H9 (cell line): ENCODE measurements at regions not wholly inside any gene's neighbourhood (a gene's known extent, or its start where the extent isn't known, plus 50 kb on each side); places are given as distances from the start of the nearest gene placed in this dataset.

ENCODE experiments used
- DNase-seq: peaks from one replicate; pipeline ENCODE4 v3.0.0-alpha.2; 2017
- H2AFZ ChIP-seq: one replicate; pipeline ENCODE4 v1.6.1; 2013; ENCODE audit warnings: mild to moderate bottlenecking, low read length, control low read depth, moderate library complexity
- H2AK5ac ChIP-seq: 2 replicates; pipeline ENCODE4 v1.6.1; 2013; ENCODE audit warnings: low read length, control low read depth, mixed read lengths; ENCODE audit not compliant: insufficient read length
- H2BK120ac ChIP-seq: one replicate; pipeline ENCODE4 v1.6.1; 2013; ENCODE audit warnings: low read depth, mild to moderate bottlenecking, low read length, control low read depth, inconsistent platforms; ENCODE audit not compliant: poor library complexity, severe bottlenecking
- H2BK12ac ChIP-seq: 2 replicates; pipeline ENCODE4 v1.6.1; 2013; ENCODE audit warnings: low read length, control low read depth, mixed read lengths, low read depth; ENCODE audit not compliant: insufficient read length
- H2BK15ac ChIP-seq: 2 replicates; pipeline ENCODE4 v1.6.1; 2013; ENCODE audit warnings: low read depth, low read length, control low read depth
- H2BK20ac ChIP-seq: one replicate; pipeline ENCODE4 v1.6.1; 2013; ENCODE audit warnings: low read depth, mild to moderate bottlenecking, low read length, control low read depth, inconsistent platforms; ENCODE audit not compliant: poor library complexity, severe bottlenecking
- H2BK5ac ChIP-seq: 2 replicates; pipeline ENCODE4 v1.6.1; 2013; ENCODE audit warnings: low read length, control low read depth, mixed read lengths; ENCODE audit not compliant: insufficient read length
- H3K14ac ChIP-seq: 2 replicates; pipeline ENCODE4 v1.6.1; 2013; ENCODE audit warnings: low read length, control low read depth; ENCODE audit not compliant: insufficient read depth
- H3K18ac ChIP-seq: 2 replicates; pipeline ENCODE4 v1.6.1; 2013; ENCODE audit warnings: low read depth, mild to moderate bottlenecking, mixed read lengths, low read length, control low read depth; ENCODE audit not compliant: insufficient read length
- H3K23ac ChIP-seq: 2 replicates; pipeline ENCODE4 v1.6.1; 2013; ENCODE audit warnings: low read length, control low read depth, mixed read lengths, low read depth; ENCODE audit not compliant: insufficient read length
- H3K23me2 ChIP-seq: 2 replicates; pipeline ENCODE4 v1.6.1; 2013; ENCODE audit warnings: low read depth, mild to moderate bottlenecking, mixed read lengths, low read length, control low read depth; ENCODE audit not compliant: insufficient read length, poor library complexity, severe bottlenecking
- H3K27ac ChIP-seq: 2 replicates; pipeline ENCODE4 v1.5.1; 2013; ENCODE audit warnings: low read length, control low read depth, mixed read lengths, low read depth; ENCODE audit not compliant: insufficient read length
- H3K27me3 ChIP-seq: 2 replicates; pipeline ENCODE4 v1.6.1; 2013; ENCODE audit warnings: low read length, control low read depth, inconsistent platforms; ENCODE audit not compliant: insufficient read depth
- H3K4ac ChIP-seq: 2 replicates; pipeline ENCODE4 v1.6.1; 2013; ENCODE audit warnings: low read depth, mild to moderate bottlenecking, control low read depth, inconsistent platforms, low read length, moderate library complexity
- H3K4me1 ChIP-seq: 2 replicates; pipeline ENCODE4 v1.6.1; 2013; ENCODE audit warnings: low read length, control low read depth, inconsistent platforms; ENCODE audit not compliant: insufficient read depth
- H3K4me2 ChIP-seq: 2 replicates; pipeline ENCODE4 v1.6.1; 2013; ENCODE audit warnings: low read length, control low read depth, mixed read lengths; ENCODE audit not compliant: insufficient read length, insufficient read depth
- H3K56ac ChIP-seq: 2 replicates; pipeline ENCODE4 v1.6.1; 2013; ENCODE audit warnings: low read depth, mild to moderate bottlenecking, mixed read lengths, low read length, control low read depth; ENCODE audit not compliant: insufficient read length
- H3K79me1 ChIP-seq: 2 replicates; pipeline ENCODE4 v1.6.1; 2013; ENCODE audit warnings: low read depth, mild to moderate bottlenecking, moderate library complexity, low read length, control low read depth, inconsistent platforms; ENCODE audit not compliant: insufficient read depth, poor library complexity, severe bottlenecking
- H3K79me2 ChIP-seq: 2 replicates; pipeline ENCODE4 v1.6.1; 2013; ENCODE audit warnings: low read length, control low read depth, inconsistent platforms; ENCODE audit not compliant: insufficient read depth
- H3K9ac ChIP-seq: 2 replicates; pipeline ENCODE4 v1.6.1; 2013; ENCODE audit warnings: low read length, control low read depth, mixed read lengths; ENCODE audit not compliant: insufficient read length; ENCODE audit errors: extremely low read depth
- H3K9me3 ChIP-seq: one replicate; pipeline ENCODE4 v1.6.1; 2013; ENCODE audit warnings: low read depth, low read length, inconsistent platforms; ENCODE audit not compliant: control insufficient read depth
- H3T11ph ChIP-seq: one replicate; pipeline ENCODE4 v1.6.1; 2013; ENCODE audit warnings: mild to moderate bottlenecking, low read length, control low read depth, inconsistent platforms
- H4K20me1 ChIP-seq: one replicate; pipeline ENCODE4 v1.6.1; 2013; ENCODE audit not compliant: control insufficient read depth, insufficient read length, insufficient read depth
- H4K5ac ChIP-seq: 2 replicates; pipeline ENCODE4 v1.6.1; 2013; ENCODE audit warnings: low read depth, mild to moderate bottlenecking, mixed read lengths, low read length, control low read depth; ENCODE audit not compliant: insufficient read length
- H4K8ac ChIP-seq: replicated peaks from 2 replicates; pipeline ENCODE4 v1.6.1; 2013; ENCODE audit warnings: low read length, control low read depth, mixed read lengths, low read depth; ENCODE audit not compliant: insufficient read length
- H4K91ac ChIP-seq: 2 replicates; pipeline ENCODE4 v1.6.1; 2013; ENCODE audit warnings: low read depth, mild to moderate bottlenecking, moderate library complexity, mixed read lengths, low read length, control low read depth; ENCODE audit not compliant: insufficient read length
- H3K27ac Mint-ChIP-seq, 3 experiments: 2 replicates in 2 of 3; 3 replicates in 1 of 3; pipeline ENCODE4 v1.8.0; 2020 to 2021; ENCODE audit warnings: mixed read lengths in 3 of 3, mild to moderate bottlenecking in 1 of 3, moderate library complexity in 1 of 3
- H3K27me3 Mint-ChIP-seq: 2 replicates; pipeline ENCODE4 v1.8.0; 2021; ENCODE audit warnings: low read depth, mild to moderate bottlenecking, moderate library complexity, mixed read lengths
- H3K36me3 Mint-ChIP-seq, 3 experiments: 2 replicates in 2 of 3; 3 replicates in 1 of 3; pipeline ENCODE4 v1.8.0; 2020 to 2021; ENCODE audit warnings: low read depth in 3 of 3, mixed read lengths in 3 of 3; ENCODE audit not compliant: insufficient read depth in 1 of 3
- H3K4me1 Mint-ChIP-seq, 2 experiments: 2 replicates each; pipeline ENCODE4 v1.8.0; 2020; ENCODE audit warnings: mixed read lengths in 2 of 2
- H3K4me3 Mint-ChIP-seq, 2 experiments: 2 replicates in 1 of 2; 3 replicates in 1 of 2; pipeline ENCODE4 v1.8.0; 2020 to 2021; ENCODE audit warnings: mild to moderate bottlenecking in 2 of 2, mixed read lengths in 2 of 2, moderate library complexity in 1 of 2
- H3K9me3 Mint-ChIP-seq, 2 experiments: 2 replicates in 1 of 2; 3 replicates in 1 of 2; pipeline ENCODE4 v1.8.0; 2020; ENCODE audit warnings: mild to moderate bottlenecking in 2 of 2, mixed read lengths in 2 of 2, moderate library complexity in 1 of 2
- CTCF ChIP-seq: fragments of 200-600 bp; sonication (generic); conservative IDR thresholded peaks from 3 replicates; pipeline ENCODE4 v1.8.0; 2021; ENCODE audit warnings: antibody characterized with exemption, mild to moderate bottlenecking
- WGBS: extraction: QIAGEN DNeasy Blood & Tissue Kit; methylation state at CpG from one replicate; pipeline ENCODE4 v1.1.7; 2013; ENCODE audit warnings: missing lambda C conversion rate, low lambda C conversion rate, mixed read lengths; ENCODE audit not compliant: insufficient read length; ENCODE audit errors: extremely low coverage; 5-methylcytosine and 5-hydroxymethylcytosine counted together

GRCh38 chr7:113800826-113801225 is 118.0 kb downstream of the PPP1R3A start:
- no peak overlapping the region for H3K27ac Mint-ChIP-seq
- H4K91ac ChIP-seq: no peak overlapping the region
- no peaks in the 10 kb centered on the region for H3K9me3 Mint-ChIP-seq
- 0 out of 2 replicates have a peak, but pooled peaks cover 3% of the 10 kb centered on the region for H3K27me3 ChIP-seq
- no CpG with 5 or more reads among the region's 2 CpGs for WGBS
- no peaks in the 10 kb centered on the region for H3K9me3 ChIP-seq
- H3K27me3 Mint-ChIP-seq: no peaks in the 10 kb centered on the region
- H3K14ac ChIP-seq: no peak overlapping the region
- no peak overlapping the region for H3K4me3 Mint-ChIP-seq
- no peak for TF ChIP-seq CTCF
- H3K79me1 ChIP-seq: no peaks in the 10 kb centered on the region
- no peaks in the 10 kb centered on the region for H3K79me2 ChIP-seq
- no peak overlapping the region for H2BK15ac ChIP-seq
- no peak overlapping the region for H2BK120ac ChIP-seq
- H2BK20ac ChIP-seq: no peak overlapping the region
- no peaks in the 10 kb centered on the region for H4K20me1 ChIP-seq
- no peak overlapping the region for H4K5ac ChIP-seq
- H2AK5ac ChIP-seq: no peak overlapping the region
- no peak overlapping the region for H3K23ac ChIP-seq
- H3K18ac ChIP-seq: no peak overlapping the region
- H3K27ac ChIP-seq: no peak overlapping the region
- H3K9ac ChIP-seq: no peak overlapping the region
- no peaks in the 10 kb centered on the region for H3K36me3 Mint-ChIP-seq
- H2BK5ac ChIP-seq: no peak overlapping the region
- no peak overlapping the region for H4K8ac ChIP-seq
- H3K56ac ChIP-seq: no peak overlapping the region
- no peak overlapping the region for H2AFZ ChIP-seq
- H3K23me2 ChIP-seq: no peaks in the 10 kb centered on the region
- H3K4me2 ChIP-seq: no peak overlapping the region
- DNase-seq: no peak
- H3K4me1 Mint-ChIP-seq: no peaks in the 10 kb centered on the region
- no peak overlapping the region for H3T11ph ChIP-seq
- H2BK12ac ChIP-seq: no peak overlapping the region
- no peak overlapping the region for H3K4ac ChIP-seq
- no peaks in the 10 kb centered on the region for H3K4me1 ChIP-seq
